ENCODE measurements at regions not wholly inside any gene's neighbourhood (a gene's known extent, or its start where the extent isn't known, plus 50 kb on each side); places are given as distances from the start of the nearest gene placed in this dataset.

DNA sequence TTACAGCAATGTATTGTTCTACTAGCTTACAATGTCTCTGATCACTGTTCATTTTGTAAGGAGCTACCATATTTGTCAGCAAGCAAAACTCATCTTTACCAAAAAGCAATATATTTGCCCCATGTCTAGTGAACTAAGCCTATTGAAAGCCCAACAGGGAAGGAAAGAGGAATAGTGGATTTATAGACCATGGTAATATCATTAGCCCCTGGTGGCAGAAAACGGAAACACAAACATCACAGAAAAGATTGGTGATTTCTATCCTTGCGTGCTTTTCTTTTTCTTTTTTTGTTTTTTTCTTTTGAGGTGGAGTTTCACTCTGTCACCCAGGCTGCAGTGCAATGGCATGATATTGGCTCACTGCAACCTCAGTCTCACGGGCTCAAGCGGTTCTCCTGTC lies 1562.4 kb upstream of the TMEM132C start:
- TF ChIP-seq, protein P1, sequence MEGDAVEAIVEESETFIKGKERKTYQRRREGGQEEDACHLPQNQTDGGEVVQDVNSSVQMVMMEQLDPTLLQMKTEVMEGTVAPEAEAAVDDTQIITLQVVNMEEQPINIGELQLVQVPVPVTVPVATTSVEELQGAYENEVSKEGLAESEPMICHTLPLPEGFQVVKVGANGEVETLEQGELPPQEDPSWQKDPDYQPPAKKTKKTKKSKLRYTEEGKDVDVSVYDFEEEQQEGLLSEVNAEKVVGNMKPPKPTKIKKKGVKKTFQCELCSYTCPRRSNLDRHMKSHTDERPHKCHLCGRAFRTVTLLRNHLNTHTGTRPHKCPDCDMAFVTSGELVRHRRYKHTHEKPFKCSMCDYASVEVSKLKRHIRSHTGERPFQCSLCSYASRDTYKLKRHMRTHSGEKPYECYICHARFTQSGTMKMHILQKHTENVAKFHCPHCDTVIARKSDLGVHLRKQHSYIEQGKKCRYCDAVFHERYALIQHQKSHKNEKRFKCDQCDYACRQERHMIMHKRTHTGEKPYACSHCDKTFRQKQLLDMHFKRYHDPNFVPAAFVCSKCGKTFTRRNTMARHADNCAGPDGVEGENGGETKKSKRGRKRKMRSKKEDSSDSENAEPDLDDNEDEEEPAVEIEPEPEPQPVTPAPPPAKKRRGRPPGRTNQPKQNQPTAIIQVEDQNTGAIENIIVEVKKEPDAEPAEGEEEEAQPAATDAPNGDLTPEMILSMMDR (IDR thresholded peaks at IDR 0.05): no peak
- TF ChIP-seq POLR2A (IDR thresholded peaks at IDR 0.05): no peak
